ENCODE measurements at regions not wholly inside any gene's neighbourhood (a gene's known extent, or its start where the extent isn't known, plus 50 kb on each side); places are given as distances from the start of the nearest gene placed in this dataset.
"Not testable (repeated sequence)": the region's sequence is repeated elsewhere in the genome, so short reads cannot be mapped to it uniquely, and the experiment has no call there.

- no peak for DNase-seq
These were observed 603.2 kb downstream of the TMEM182 start for GRCh38 chr2:103365071-103365470.

- DNase-seq = no peak
These were observed 606.0 kb downstream of the TMEM182 start for GRCh38 chr2:103367877-103368276.

- no peak for DNase-seq
These were observed 621.7 kb downstream of the TMEM182 start for GRCh38 chr2:103383541-103383940.

DNA sequence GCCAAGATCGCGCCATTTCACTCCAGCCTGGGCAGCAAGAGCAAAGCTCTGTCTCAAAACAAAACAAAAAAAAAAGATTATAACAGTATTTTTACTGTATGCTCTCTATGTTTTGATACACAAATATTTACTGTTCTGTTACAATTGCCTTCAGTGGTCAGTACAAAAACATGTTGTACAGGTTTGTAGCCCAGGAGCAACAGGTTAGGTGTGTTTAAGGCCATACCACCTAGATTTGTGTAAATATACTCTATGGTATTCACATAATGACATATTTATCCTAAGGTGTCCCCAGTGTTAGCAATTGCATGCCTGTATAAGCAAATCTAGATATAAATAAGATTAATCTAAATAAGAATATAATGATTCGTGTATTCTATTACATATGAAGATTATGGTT, 625.0 kb downstream of the TMEM182 start:
- no peak for DNase-seq

- DNase-seq = no peak
These were observed 626.1 kb downstream of the TMEM182 start for GRCh38 chr2:103387888-103388287.

DNA sequence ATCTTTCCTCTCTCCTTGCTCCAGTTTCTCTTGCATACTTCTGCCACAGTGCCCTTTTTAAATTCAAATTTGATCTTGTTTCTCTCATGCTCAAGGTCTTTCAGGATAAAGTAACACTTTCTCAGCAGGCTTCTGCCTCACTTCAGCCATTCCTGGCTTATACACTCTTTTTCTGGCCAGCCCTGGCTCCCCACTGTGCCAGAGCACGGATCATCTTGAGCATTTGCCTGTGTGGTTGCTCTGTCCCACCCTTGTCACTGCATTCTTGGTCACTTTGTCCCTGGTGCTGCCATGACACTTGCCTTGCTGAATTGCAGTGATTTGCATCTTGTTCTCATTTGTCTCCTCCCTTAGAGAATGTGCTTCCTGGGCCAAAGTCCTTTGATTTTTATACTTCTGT, 634.3 kb downstream of the TMEM182 start:
- DNase-seq = no peak

- DNase-seq = peak in 5 of 56 donors; percentile 3 to 15 (median 7)
These were observed 639.8 kb downstream of the TMEM182 start for GRCh38 chr2:103401621-103402020.

GRCh38 chr2:103402336-103402735, 640.5 kb downstream of the TMEM182 start:
- DNase-seq = no peak

DNA sequence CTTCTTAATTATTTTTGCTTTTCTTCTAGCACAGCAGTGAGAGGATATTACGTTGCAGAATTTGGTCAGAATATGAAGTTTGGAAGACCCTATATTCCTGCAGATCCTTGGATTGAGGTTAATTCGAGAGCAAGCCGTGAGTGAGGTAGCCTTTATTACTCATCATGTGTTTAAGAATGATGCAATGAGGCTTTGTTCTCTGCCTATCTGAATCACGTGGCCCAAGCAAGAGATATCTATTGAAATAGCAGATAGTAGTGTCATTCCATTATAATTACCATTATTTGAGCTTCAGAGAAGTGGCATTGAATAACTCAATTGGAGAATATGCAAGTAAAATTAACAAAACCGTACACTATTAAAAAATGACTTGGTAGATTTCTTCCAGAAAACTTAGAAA, 641.1 kb downstream of the TMEM182 start:
- DNase-seq = no peak

- DNase-seq = not testable (repeated sequence)
These were observed 641.6 kb downstream of the TMEM182 start for GRCh38 chr2:103403388-103403787.

- DNase-seq = no peak
These were observed 648.4 kb downstream of the TMEM182 start for GRCh38 chr2:103410221-103410620.

DNA sequence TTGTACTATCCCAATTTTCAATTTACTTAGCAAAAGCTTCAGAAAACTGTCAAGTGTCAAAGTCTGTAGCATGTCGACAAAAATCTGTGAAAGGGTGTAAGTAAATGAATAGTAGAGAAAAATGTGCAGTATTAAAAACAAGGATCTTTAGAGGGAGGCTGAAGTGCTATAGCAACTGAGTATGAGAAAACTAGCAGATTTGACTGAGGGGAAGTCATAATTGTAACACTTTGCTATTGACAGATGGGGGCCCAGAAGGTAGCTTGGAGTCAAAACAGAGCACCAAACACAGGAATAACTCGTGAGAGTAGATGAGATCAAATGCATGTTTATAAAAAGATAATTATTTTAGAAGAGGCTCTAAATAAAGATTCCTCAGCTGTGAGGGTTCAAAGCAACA, 657.7 kb downstream of the TMEM182 start:
- peak in 1 of 56 donors; percentile 1 for DNase-seq

GRCh38 chr2:103423100-103423499, 661.3 kb downstream of the TMEM182 start:
- DNase-seq = no peak

GRCh38 chr2:103427567-103427966, 665.7 kb downstream of the TMEM182 start:
- DNase-seq = no peak

DNA sequence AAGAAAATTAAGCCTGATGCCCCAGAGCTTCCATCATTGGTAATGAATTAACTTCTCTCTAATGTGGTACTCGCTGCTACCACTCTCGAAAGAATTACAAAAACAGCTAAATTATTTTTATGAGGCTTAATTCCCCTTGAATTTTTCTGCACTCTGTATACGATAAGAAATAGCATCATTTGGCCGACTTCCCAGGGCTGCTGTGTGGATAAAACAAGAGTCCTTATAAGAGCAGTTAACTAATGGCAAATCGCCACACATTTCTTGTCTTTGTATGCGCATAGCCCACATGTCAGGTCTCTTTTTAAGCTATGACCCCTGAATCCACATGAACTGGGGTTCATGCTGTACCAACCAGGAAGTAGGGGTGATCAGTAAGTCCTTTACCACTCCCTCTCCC, 668.4 kb downstream of the TMEM182 start:
- no peak for DNase-seq

- no peak for DNase-seq
These were observed 673.2 kb downstream of the TMEM182 start for GRCh38 chr2:103435010-103435409.

DNA sequence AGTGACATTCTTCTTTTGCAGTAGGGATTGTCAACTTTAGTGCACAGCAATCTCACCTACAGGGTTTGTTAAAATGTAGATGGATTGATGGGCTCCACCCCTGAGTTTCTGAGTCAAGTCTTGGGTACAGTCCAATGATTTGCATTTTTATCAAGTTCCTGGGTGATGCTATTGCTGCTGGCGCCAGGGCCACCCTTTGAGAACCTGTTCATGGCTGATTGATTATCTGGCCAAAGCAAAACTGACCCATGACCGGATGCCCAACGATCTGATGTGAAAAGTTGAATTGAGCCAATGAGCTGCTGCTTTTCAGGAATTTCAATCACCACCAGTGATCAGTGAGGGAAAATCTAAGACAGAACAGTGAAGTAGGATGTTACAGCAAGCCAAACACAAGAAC, 675.3 kb downstream of the TMEM182 start:
- DNase-seq = no peak

GRCh38 chr2:103445347-103445746, 683.5 kb downstream of the TMEM182 start:
- no peak for DNase-seq

DNA sequence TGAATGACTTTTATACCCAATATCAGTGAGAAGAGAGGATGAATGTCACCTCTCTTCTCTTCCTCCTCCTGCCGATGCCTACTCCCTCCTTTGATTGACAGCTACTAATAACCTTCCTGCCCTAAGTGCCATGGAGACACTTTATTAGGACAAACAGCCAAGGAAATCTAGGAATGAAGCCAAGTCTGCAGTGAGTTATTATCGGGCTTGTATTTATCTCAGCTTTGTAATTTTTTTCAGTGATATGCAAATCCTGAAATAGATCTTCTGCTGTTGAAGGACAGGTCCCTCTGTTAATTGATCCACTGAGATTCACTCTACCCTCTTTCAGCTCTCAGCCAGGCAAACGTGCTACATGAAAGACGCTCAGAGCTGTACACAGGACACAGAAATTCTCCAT, 686.7 kb downstream of the TMEM182 start:
- DNase-seq = no peak

DNA sequence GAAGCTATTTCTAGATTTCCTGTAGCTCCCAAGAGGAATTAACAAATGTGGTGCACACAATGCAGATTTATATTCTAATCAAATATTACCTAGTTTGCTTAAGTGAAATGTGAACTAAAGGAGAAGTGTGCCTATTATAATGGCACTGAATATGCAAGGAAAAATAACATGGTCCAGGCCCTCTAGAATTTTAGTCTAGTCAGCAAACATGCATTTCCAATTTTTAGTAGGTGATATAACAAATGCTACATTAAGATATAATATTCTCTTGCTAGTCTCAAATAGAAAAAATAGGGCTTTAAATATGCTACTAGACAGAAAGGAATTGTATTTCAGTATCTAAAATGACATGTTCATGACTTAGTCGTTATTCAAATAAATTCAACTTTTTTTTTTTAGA, 689.5 kb downstream of the TMEM182 start:
- DNase-seq = no peak

DNA sequence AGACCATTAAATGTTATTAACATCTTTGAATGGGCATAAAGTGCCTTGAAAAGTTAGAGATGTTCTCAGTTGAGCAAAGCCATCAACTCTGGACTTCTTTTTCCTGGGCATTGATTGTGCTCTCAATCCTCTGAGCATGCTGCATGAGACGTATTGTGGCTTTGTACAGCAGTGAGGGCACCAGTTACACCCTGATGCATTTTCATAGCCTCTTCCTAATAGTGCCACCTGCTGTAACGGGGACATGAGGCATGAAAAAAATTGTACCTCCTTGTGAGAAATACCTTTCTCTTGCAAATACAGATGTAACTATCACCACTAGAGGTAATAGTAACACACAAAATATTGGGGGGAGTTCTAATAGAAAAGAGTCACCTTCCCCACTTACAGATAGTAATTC, 697.5 kb downstream of the TMEM182 start:
- DNase-seq = no peak

DNA sequence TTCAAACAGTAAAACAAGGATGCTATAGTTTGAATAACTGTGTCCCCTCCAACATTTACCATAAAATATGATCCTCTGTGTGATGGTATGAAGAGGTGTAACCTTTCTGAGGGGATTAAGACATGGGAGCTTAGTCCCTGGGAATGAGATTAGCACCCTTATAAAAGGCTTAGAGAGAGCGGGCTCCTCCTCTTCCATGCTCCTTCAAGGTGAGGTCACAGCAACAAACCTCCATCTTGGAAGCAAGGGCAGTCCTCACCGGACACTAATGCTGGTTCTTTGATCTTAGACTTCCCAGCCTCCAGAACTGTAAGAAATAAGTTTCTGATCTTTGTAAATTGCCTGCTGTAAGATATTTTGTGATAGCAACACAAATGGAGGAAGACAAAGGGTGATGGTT, 700.3 kb downstream of the TMEM182 start:
- DNase-seq = no peak

DNA sequence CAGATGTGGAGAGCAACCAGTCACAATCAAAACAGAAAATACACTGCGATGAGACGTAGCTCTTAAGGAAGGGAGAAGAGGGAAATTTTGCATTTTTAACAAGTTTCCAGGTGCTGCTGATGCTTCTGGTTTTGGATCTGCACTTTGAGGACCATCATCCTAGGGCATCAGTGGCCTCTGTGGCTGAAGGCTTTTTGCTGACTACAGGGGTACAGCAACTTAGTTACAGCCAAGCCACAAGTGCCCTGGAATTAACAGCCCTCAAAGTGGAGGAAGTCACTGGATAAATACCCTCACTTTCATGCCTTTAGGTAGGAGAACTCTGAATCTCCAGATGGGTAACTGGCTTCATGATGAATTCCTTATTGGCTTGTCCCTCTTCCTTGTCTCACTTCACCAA, 700.9 kb downstream of the TMEM182 start:
- no peak for DNase-seq

- DNase-seq = no peak
These were observed 703.0 kb downstream of the TMEM182 start for GRCh38 chr2:103464831-103465230.

- DNase-seq = no peak
These were observed 708.0 kb downstream of the TMEM182 start for GRCh38 chr2:103469800-103470199.
